ENCODE measurements at regions not wholly inside any gene's neighbourhood (a gene's known extent, or its start where the extent isn't known, plus 50 kb on each side); places are given as distances from the start of the nearest gene placed in this dataset.
"Not testable (repeated sequence)": the region's sequence is repeated elsewhere in the genome, so short reads cannot be mapped to it uniquely, and the experiment has no call there.

GRCh38 chr18:66254121-66254520 is 349.8 kb downstream of the CDH19 start:
- no peaks in the 10 kb centered on the region for H3K9me3 ChIP-seq
- no peaks in the 10 kb centered on the region for H3K27me3 ChIP-seq
- no peak for DNase-seq
- intact Hi-C loops (cut with DNase I; ENCODE audit: low total_unique reads): no loop called here
- H3K27ac ChIP-seq: no peak overlapping the region
- whole genome bisulfite sequencing, 2 donors: 60 to 63% methylated on average over 5 of the region's 5 CpGs
- TF ChIP-seq POLR2A (IDR thresholded peaks at IDR 0.05) (no peak), CTCF (IDR thresholded peaks at IDR 0.05) (no peak)
- H3K4me1 ChIP-seq: no peaks in the 10 kb centered on the region
- H3K36me3 ChIP-seq (ENCODE audit: low read depth, missing control alignments): no peaks in the 10 kb centered on the region
- no peak overlapping the region for H3K4me3 ChIP-seq

GRCh38 chr18:66252703-66253102 is 351.2 kb downstream of the CDH19 start:
- WGBS, 2 donors: 70 to 81% methylated on average over 1 of the region's 1 CpG
- no peak overlapping the region for H3K27ac ChIP-seq
- H3K4me1 ChIP-seq: no peaks in the 10 kb centered on the region
- DNase-seq: no peak
- H3K36me3 ChIP-seq (ENCODE audit: low read depth, missing control alignments): no peaks in the 10 kb centered on the region
- intact Hi-C loops (cut with DNase I; ENCODE audit: low total_unique reads): no loop called here
- no peaks in the 10 kb centered on the region for H3K27me3 ChIP-seq
- no peak for TF ChIP-seq POLR2A (IDR thresholded peaks at IDR 0.05)
- no peak for TF ChIP-seq CTCF (IDR thresholded peaks at IDR 0.05)
- no peak overlapping the region for H3K4me3 ChIP-seq
- no peaks in the 10 kb centered on the region for H3K9me3 ChIP-seq

GRCh38 chr18:66235206-66235605 is 368.7 kb downstream of the CDH19 start:
- intact Hi-C loops (cut with DNase I; ENCODE audit: low total_unique reads): no loop called here
- TF ChIP-seq CTCF (IDR thresholded peaks at IDR 0.05): no peak
- TF ChIP-seq POLR2A (IDR thresholded peaks at IDR 0.05): no peak
- 69 to 79% methylated on average over 2 of the region's 2 CpGs for whole genome bisulfite sequencing, 2 donors

GRCh38 chr18:66226782-66227181 is 377.1 kb downstream of the CDH19 start:
- Histone ChIP-seq H3K4me3 (no peak overlapping the region), H3K4me1 (no peaks in the 10 kb centered on the region), H3K9me3 (no peaks in the 10 kb centered on the region), H3K27me3 (no peaks in the 10 kb centered on the region), H3K27ac (no peak overlapping the region), H3K36me3 (ENCODE audit: low read depth, missing control alignments) (no peaks in the 10 kb centered on the region)
- intact Hi-C loops (cut with DNase I; ENCODE audit: low total_unique reads): no loop called here
- TF ChIP-seq CTCF (IDR thresholded peaks at IDR 0.05): no peak
- no peak for TF ChIP-seq POLR2A (IDR thresholded peaks at IDR 0.05)
- 84 to 91% methylated on average over 2 of the region's 2 CpGs for WGBS, 2 donors
- DNase-seq: no peak

More at GRCh38 chr18:66235206-66235605, 368.7 kb downstream of the CDH19 start:
- H3K27me3 ChIP-seq: no peaks in the 10 kb centered on the region
- no peaks in the 10 kb centered on the region for H3K9me3 ChIP-seq
- H3K4me1 ChIP-seq: no peaks in the 10 kb centered on the region
- no peak overlapping the region for H3K27ac ChIP-seq
- no peak for DNase-seq
- H3K36me3 ChIP-seq (ENCODE audit: low read depth, missing control alignments): no peaks in the 10 kb centered on the region
- H3K4me3 ChIP-seq: no peak overlapping the region

GRCh38 chr18:66223317-66223716 is 380.6 kb downstream of the CDH19 start:
- H3K9me3 ChIP-seq; intact Hi-C loops (cut with DNase I; ENCODE audit: low total_unique reads); H3K27ac ChIP-seq; H3K27me3 ChIP-seq; DNase-seq; H3K4me3 ChIP-seq; H3K36me3 ChIP-seq (ENCODE audit: low read depth, missing control alignments); H3K4me1 ChIP-seq: not testable (repeated sequence)
- WGBS, 2 donors: 90 to 92% methylated on average over 12 of the region's 12 CpGs
